H4 (cell line): ENCODE measurements at regions not wholly inside any gene's neighbourhood (a gene's known extent, or its start where the extent isn't known, plus 50 kb on each side); places are given as distances from the start of the nearest gene placed in this dataset.
A peak's percentile ranks its signal among the peaks of the same experiment; 100 is the strongest.
"Not testable (repeated sequence)": the region's sequence is repeated elsewhere in the genome, so short reads cannot be mapped to it uniquely, and the experiment has no call there.

Experiments used
- DNase-seq: peaks from one replicate; pipeline ENCODE4 v3.0.0-alpha.2; 2015; ENCODE audit warnings: low spot score

DNA sequence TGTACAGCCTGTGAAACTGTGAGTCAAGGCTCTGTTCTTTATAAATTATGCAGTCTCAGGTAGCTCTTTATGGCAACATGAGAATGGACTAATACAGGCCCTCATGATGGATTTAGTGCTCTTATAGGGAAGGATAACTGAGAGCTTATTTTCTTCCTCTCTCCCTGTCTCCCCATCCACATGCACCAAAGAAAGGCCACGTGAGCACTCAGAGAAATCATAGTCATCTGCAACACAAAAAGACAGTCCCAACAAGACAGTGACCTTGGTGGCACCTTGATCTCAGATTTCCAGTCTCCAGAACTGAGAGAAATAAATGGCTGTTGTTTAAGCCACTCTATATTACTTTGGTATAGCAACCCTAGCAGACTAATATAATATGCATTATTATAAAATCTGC lies 2133.6 kb upstream of the ACO1 start:
- DNase-seq = no peak

DNA sequence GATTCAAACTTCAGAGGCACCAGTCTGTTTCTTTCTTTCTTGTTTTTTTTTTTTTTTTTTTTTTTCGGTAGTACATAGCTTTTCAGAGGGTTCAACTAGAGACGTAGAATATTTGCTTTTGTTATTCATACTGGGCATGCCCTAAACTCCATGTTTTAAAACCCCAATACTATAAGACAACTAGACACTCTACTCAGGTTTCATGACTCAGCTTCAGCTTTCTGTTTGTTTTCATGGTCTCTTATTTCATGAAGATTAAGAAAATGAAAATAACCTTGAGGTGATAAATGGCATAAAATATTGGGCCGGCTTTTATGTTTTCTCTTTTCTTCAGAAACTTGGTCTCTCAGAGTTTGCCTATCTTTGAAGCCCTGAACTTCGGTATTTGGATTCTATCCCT lies 2126.3 kb upstream of the ACO1 start:
- DNase-seq = peak; percentile 3

DNA sequence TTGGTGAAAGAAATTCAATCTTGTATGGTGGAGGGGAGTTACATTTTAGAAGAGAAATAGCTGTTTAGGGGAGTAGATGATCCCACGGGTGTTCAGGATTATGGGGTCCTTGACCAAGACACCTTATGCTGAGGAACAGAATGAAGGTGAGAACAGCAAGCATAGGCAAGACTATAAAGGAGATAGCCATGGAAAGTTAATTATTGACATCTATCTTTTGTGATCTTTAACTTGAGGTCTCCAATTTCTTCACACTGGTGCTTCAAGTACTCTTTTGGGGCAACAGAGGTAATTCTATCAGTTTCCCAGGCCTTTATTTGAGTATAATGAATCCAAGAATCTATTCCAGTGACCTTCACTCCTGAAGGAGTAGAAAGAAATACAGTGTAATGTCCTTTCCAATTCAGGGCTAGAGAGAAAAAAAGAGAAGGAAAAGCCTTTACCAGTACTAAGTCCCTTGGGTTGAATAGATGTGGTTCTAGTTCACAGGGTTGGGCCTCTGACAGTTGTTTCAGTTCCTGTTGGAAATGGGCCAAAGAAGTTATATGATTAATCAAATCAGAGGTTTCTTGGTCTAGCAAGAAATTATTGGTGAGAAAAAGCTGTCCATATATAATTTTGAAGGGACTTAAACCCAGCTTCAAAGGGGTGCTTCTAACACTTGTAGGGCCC lies 2104.1 kb upstream of the ACO1 start:
- DNase-seq = no peak

DNA sequence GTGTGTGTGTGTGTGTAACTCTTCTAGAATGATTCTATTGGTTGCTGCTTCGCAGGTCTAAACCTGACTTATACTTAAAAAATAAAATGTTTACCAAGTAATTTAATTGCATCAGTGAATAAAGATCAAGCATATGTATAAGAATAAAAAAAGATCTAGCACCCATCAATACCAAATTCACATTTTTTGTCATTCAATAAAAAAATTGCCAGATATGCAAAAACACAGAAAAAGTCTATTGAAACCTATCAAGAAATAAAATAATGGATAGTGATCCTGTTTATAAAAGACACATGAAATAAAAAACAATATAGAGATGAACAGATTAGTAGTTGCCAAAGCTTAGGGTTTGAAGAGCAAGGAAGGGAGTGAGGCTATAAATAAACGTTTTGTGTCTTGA lies 2095.0 kb upstream of the ACO1 start:
- no peak for DNase-seq

GRCh38 chr9:30292026-30292425 lies 2092.4 kb upstream of the ACO1 start:
- not testable (repeated sequence) for DNase-seq

DNA sequence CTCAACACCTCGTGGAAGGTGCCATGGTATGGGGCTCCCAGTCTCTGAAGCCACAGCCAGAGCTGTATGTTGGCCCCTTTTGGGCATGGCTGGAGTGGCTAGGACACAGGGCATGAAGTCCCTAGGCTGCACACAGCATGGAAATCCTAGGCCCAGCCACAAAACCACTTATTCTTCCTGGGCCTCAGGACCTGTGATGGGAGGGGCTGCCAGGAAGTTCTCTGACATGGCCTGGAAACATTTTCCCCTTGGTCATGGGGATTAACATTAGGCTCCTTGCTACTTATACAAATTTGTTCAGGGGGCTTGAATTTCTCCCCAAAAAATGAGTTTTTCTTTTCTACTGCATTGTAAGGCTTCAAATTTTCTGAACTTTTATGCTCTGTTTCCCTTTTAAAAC lies 2091.2 kb upstream of the ACO1 start:
- peak; percentile 2 for DNase-seq

GRCh38 chr9:30299126-30299780 lies 2085.2 kb upstream of the ACO1 start:
- DNase-seq = no peak

DNA sequence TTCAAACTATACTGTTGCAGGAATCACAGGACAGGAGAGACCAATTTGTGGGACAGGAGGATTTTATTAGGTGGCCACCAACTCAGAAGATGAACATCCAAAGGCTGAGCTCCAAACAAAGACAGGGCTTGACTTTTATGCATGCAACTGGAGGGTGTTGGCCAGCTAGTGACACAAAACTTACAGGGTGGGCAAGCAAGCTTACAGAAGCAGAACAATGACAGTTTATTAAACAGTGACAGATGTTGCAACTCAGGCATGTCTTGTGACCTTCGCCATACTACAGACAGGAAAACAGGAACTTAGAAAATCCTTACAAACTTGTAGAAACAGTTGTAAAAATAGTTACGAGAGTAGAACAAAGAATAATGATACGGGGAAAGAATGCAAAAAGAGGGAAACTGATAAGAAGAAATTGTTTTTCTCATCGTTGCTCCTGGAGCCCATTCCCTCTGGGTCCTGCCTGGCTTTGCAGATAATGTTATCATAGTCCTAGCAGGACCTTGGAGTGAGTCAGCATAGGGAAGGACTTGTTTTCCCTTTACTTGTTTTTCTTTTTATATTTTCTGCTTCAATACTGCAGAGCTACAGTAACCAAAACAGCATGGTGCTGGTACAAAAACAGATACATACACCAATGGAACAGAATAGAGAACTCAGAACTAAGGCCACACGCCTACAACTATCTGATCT lies 2083.0 kb upstream of the ACO1 start:
- DNase-seq = no peak

DNA sequence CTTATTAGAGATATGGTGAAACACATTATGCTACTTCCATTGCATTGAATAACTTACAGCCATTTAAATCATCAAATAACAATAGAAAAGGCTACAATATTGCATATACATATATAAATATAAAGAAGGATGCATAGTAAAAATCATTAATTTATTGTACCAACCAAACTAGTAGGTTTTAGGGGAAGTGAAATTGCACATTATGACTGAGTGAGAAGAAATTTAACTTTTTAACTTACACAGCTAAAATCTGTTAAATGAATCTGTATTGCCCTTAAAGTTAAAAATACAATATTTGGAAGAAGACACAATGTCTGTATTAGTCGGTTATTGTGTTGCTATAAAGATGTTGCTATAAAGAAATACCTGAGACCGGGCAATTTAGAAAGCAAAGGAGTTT lies 2073.7 kb upstream of the ACO1 start:
- no peak for DNase-seq

GRCh38 chr9:30329431-30329830 lies 2055.0 kb upstream of the ACO1 start:
- no peak for DNase-seq

- peak; percentile 3 for DNase-seq
Measured at GRCh38 chr9:30348904-30349303, 2035.5 kb upstream of the ACO1 start.

GRCh38 chr9:30349526-30350513 lies 2034.6 kb upstream of the ACO1 start:
- peak; percentile 51 for DNase-seq

- DNase-seq = no peak
Measured at GRCh38 chr9:30356221-30356620, 2028.2 kb upstream of the ACO1 start.

DNA sequence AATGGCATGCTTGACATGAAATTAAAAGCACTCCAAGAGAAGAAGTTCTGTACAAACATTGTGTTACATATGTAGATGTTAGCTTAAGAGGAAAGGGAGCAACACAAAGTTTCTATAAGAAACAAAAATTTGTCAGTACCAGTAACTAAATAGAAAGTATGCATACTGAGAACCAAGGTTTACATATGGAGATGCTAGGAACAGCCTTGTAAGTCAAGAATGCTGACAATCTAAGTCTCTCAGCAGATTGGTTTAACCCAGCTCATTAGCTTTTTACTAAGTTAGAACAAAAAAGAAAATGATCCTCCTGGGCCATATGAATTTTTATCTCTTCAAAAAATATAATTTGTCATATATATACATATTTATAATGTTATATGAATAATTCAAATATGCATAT lies 2022.1 kb upstream of the ACO1 start:
- no peak for DNase-seq

DNA sequence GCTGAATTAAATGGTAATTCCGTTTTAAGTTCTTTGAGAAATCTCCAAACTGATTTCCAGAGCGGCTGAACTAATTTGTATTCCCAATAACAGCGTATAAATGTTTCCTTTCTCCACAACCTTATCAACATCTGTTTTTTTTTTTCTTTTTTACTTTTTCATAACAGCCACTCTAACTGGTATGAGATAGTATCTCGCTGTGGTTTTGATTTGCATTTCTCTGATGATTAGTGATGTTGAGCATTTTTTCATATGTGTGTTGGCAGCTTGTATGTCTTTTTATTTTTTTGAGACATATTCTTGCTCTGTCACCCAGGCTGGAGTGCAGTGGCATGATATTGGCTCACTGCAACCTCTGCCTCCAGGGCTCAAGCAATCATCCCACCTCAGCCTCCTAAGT lies 2018.3 kb upstream of the ACO1 start:
- DNase-seq = not testable (repeated sequence)

DNA sequence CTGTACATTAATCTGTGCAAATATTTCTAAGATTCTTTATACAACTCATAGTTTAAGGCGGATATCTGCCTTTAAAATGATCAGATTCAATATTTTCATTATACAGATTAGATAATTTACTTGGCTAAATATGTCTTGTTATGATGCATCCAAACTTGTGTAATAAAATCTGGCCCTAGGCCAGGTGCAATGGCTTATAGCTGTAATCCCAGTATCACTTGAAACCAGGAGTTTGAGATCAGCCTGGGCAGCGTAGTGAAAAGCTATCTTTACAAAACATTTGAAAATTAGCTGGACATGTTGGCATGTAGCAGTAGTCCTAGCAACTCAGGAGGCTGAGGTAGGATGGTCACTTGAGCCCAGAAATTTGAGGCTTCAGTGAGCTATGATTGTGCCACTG lies 2002.2 kb upstream of the ACO1 start:
- no peak for DNase-seq

- no peak for DNase-seq
Measured at GRCh38 chr9:30410273-30410672, 1974.2 kb upstream of the ACO1 start.

DNA sequence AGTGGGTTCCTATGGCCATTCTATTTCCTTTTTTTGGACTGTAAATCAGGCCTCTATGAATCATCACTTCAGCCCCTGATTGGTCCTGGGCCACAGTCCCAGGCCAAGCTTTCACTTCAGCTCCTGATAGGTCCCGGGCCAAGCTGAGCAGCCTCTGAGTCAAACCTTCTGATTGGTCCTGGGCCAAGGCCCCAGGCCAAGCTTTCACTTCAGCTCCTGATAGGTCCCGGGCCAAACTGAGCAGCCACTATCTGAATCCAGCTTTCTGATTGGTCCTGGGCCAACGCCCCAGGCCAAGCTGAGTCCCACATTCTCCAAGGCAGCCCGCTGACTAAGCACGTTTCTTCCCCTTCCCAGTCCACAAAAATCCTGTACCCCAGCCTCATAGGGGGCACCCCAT lies 1972.9 kb upstream of the ACO1 start:
- DNase-seq = peak; percentile 11

DNA sequence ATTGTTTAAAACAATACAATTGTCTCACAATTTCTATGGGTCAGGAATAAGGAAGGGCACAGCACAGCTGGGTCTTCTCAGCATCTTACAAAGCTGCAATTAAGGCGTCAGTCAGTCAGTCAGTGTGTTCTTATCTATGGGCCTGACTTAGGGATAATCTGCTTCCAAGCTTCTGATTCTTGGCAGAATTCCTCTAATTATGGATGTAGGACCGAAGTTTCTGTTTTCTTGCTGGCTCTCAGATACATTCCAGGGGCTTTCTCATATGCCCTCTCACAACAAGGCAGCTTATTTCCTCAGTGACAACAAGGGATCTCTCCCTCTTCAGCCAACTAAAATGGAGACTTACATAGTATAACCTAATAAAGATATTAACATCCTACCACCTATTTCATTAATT lies 1925.3 kb upstream of the ACO1 start:
- no peak for DNase-seq

GRCh38 chr9:30476826-30477225 lies 1907.6 kb upstream of the ACO1 start:
- no peak for DNase-seq

DNA sequence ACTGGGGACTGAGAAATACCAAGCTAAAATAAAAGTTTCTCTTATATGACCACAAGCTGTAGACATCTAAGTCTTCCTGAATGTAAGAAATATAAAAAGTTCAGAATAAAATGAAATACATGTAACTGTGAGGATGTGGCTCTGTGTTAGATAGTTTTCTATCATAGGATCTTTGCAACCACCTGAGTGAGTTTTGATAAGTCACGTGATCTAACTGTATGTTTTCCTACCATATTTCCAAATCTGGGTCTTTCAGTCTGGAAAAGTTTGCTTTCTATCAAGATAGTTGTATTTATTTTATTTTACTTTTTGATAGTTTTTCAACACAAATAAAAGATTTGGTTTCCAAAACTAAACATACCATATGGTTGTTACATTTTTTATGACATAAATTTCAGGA lies 1905.8 kb upstream of the ACO1 start:
- DNase-seq = no peak

DNA sequence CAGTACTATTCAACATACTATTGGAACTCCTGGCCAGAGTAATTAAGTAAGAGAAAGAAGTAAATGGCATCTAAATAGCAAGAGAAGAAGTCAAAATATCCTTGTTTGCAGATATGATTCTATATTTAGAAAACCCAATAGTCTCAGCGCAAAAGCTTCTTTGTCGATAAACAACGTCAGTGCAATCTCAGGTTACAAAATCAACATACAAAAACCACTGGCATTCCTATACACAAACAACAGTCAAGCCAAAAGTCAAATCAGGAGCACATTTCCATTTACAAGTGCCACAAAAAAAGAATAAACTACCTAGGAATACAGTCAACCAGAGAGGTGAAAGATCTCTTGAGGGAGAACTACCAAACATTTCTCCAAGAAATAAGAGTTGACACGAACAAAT lies 1901.9 kb upstream of the ACO1 start:
- DNase-seq = peak; percentile 19
